ENCODE measurements at regions not wholly inside any gene's neighbourhood (a gene's known extent, or its start where the extent isn't known, plus 50 kb on each side); places are given as distances from the start of the nearest gene placed in this dataset.

GRCh38 chr3:165897137-165897536 is 59.9 kb upstream of the BCHE start:
- no peak for TF ChIP-seq ADNP (tag; IDR thresholded peaks at IDR 0.05)
- TF ChIP-seq EZH2 (IDR thresholded peaks at IDR 0.05; ENCODE audit: borderline replicate concordance, low read depth, low read length), result no peak
- TF ChIP-seq SMARCB1 (IDR thresholded peaks at IDR 0.05; ENCODE audit: insufficient read length, low read depth), result no peak
- TF ChIP-seq SLC30A9 (CRISPR knock-in tag; IDR thresholded peaks at IDR 0.05), result no peak

Measured in K562 (cell line).